Neural progenitor cell (in vitro differentiated cells): ENCODE measurements at regions not wholly inside any gene's neighbourhood (a gene's known extent, or its start where the extent isn't known, plus 50 kb on each side); places are given as distances from the start of the nearest gene placed in this dataset.
A peak's percentile ranks its signal among the peaks of the same experiment; 100 is the strongest.

ENCODE experiments used
- DNase-seq: peaks from one replicate; pipeline ENCODE4 v3.0.0-alpha.2; 2016; ENCODE audit warnings: low spot score
- H2AFZ ChIP-seq: fragments of 200-600 bp; sonication (generic); replicated peaks from 2 replicates; pipeline ENCODE4 v1.6.1; 2016; ENCODE audit warnings: antibody characterized with exemption
- H3F3A ChIP-seq: fragments of 200-600 bp; sonication (generic); 2 replicates; pipeline ENCODE4 v1.6.1; 2016; ENCODE audit warnings: antibody characterized with exemption, low read depth
- H3K27ac ChIP-seq: fragments of 200-600 bp; sonication (generic); 2 replicates; pipeline ENCODE4 v1.5.1; 2016; ENCODE audit warnings: mild to moderate bottlenecking
- H3K27me3 ChIP-seq: fragments of 200-600 bp; sonication (generic); 2 replicates; pipeline ENCODE4 v1.6.1; 2016; ENCODE audit warnings: mild to moderate bottlenecking, moderate library complexity
- H3K36me3 ChIP-seq: fragments of 200-600 bp; sonication (generic); 2 replicates; pipeline ENCODE4 v1.5.1; 2016
- H3K4me1 ChIP-seq: fragments of 200-600 bp; sonication (generic); 2 replicates; pipeline ENCODE4 v1.6.1; 2016; ENCODE audit warnings: mixed run types
- H3K4me2 ChIP-seq: fragments of 200-600 bp; sonication (generic); 2 replicates; pipeline ENCODE4 v1.6.1; 2016
- H3K4me3 ChIP-seq: fragments of 200-600 bp; sonication (generic); 2 replicates; pipeline ENCODE4 v1.5.1; 2016
- H3K79me2 ChIP-seq: fragments of 200-600 bp; sonication (generic); 2 replicates; pipeline ENCODE4 v1.6.1; 2016; ENCODE audit warnings: low read depth
- H3K9ac ChIP-seq: fragments of 200-600 bp; sonication (generic); 2 replicates; pipeline ENCODE4 v1.6.1; 2016
- H3K9me3 ChIP-seq: fragments of 200-600 bp; sonication (generic); 2 replicates; pipeline ENCODE4 v1.5.1; 2016; ENCODE audit warnings: low read depth
- H4K20me1 ChIP-seq: fragments of 200-600 bp; sonication (generic); 2 replicates; pipeline ENCODE4 v1.6.1; 2016; ENCODE audit warnings: low read depth
- H3K27ac Mint-ChIP-seq: 3 replicates; pipeline ENCODE4 v1.8.0; 2021; ENCODE audit warnings: mixed read lengths
- H3K27me3 Mint-ChIP-seq: 2 replicates; pipeline ENCODE4 v1.8.0; 2022; ENCODE audit warnings: low read depth, mild to moderate bottlenecking, inconsistent platforms, moderate library complexity, mixed read lengths; ENCODE audit not compliant: insufficient read depth
- H3K36me3 Mint-ChIP-seq: 3 replicates; pipeline ENCODE4 v1.8.0; 2021; ENCODE audit warnings: mixed read lengths
- H3K4me1 Mint-ChIP-seq: 3 replicates; pipeline ENCODE4 v1.8.0; 2021; ENCODE audit warnings: mixed read lengths
- H3K4me3 Mint-ChIP-seq: 3 replicates; pipeline ENCODE4 v1.8.0; 2021; ENCODE audit warnings: mild to moderate bottlenecking, moderate library complexity, mixed read lengths
- H3K9me3 Mint-ChIP-seq: 3 replicates; pipeline ENCODE4 v1.8.0; 2020; ENCODE audit warnings: mixed read lengths
- CTCF ChIP-seq: fragments of 200-600 bp; sonication (generic); IDR thresholded peaks from 2 replicates; pipeline ENCODE4 v1.5.1; 2017; ENCODE audit warnings: antibody characterized with exemption, mild to moderate bottlenecking
- EZH2 ChIP-seq: fragments of 200-600 bp; sonication (generic); IDR thresholded peaks from 2 replicates; pipeline ENCODE4 v1.6.1; 2017; ENCODE audit warnings: antibody characterized with exemption, mild to moderate bottlenecking, moderate library complexity
- EZH2phosphoT487 ChIP-seq: fragments of 200-600 bp; sonication (generic); IDR thresholded peaks from 2 replicates; pipeline ENCODE4 v1.6.1; 2017; ENCODE audit warnings: antibody characterized with exemption

- DNase-seq = no peak
- no peaks in the 10 kb centered on the region for H3F3A ChIP-seq
- no peaks in the 10 kb centered on the region for H3K27me3 ChIP-seq
- no peak overlapping the region for H3K27ac ChIP-seq
- no peaks in the 10 kb centered on the region for H4K20me1 ChIP-seq
- no peaks in the 10 kb centered on the region for H3K9me3 ChIP-seq
- H3K27me3 Mint-ChIP-seq = peaks cover 2% of the 10 kb centered on the region
- peaks cover 8% of the 10 kb centered on the region for H3K4me1 ChIP-seq
- H3K4me3 ChIP-seq = no peak overlapping the region
- H3K79me2 ChIP-seq = no peaks in the 10 kb centered on the region
- H3K9ac ChIP-seq = no peak overlapping the region
- peaks cover 20% of the 10 kb centered on the region for H3K4me1 Mint-ChIP-seq
- H3K4me3 Mint-ChIP-seq = no peak overlapping the region
- no peaks in the 10 kb centered on the region for H3K36me3 ChIP-seq
- no peak overlapping the region for H2AFZ ChIP-seq
- no peak for TF ChIP-seq EZH2phosphoT487
- TF ChIP-seq CTCF = no peak
- no peak for TF ChIP-seq EZH2
- H3K4me2 ChIP-seq = no peak overlapping the region
- H3K9me3 Mint-ChIP-seq = peaks cover 5% of the 10 kb centered on the region
- no peak overlapping the region for H3K27ac Mint-ChIP-seq
- H3K36me3 Mint-ChIP-seq = no peaks in the 10 kb centered on the region
These were observed 143.0 kb downstream of the SQOR start for GRCh38 chr15:45777781-45778180.

- TF ChIP-seq EZH2 = no peak
- peak; percentile 29 for TF ChIP-seq CTCF
- H3K79me2 ChIP-seq = no peaks in the 10 kb centered on the region
- H3K4me1 Mint-ChIP-seq = peaks cover 26% of the 10 kb centered on the region
- no peak overlapping the region for H3K9ac ChIP-seq
- H3K9me3 ChIP-seq = no peaks in the 10 kb centered on the region
- no peak overlapping the region for H3K4me3 ChIP-seq
- no peaks in the 10 kb centered on the region for H3K36me3 Mint-ChIP-seq
- no peak for DNase-seq
- H3K27me3 ChIP-seq = no peaks in the 10 kb centered on the region
- peaks cover 8% of the 10 kb centered on the region for H3K4me1 ChIP-seq
- H3F3A ChIP-seq = no peaks in the 10 kb centered on the region
- no peak overlapping the region for H3K27ac Mint-ChIP-seq
- no peak overlapping the region for H3K4me3 Mint-ChIP-seq
- H3K4me2 ChIP-seq = no peak overlapping the region
- no peaks in the 10 kb centered on the region for H4K20me1 ChIP-seq
- peaks cover 5% of the 10 kb centered on the region for H3K9me3 Mint-ChIP-seq
- no peak overlapping the region for H2AFZ ChIP-seq
- no peak overlapping the region for H3K27ac ChIP-seq
- H3K27me3 Mint-ChIP-seq = no peaks in the 10 kb centered on the region
- H3K36me3 ChIP-seq = no peaks in the 10 kb centered on the region
These were observed 145.5 kb downstream of the SQOR start for GRCh38 chr15:45780352-45780751.

- no peak overlapping the region for H3K27ac ChIP-seq
- H3K9ac ChIP-seq = no peak overlapping the region
- H3K4me2 ChIP-seq = no peak overlapping the region
- TF ChIP-seq CTCF (no peak), EZH2phosphoT487 (no peak), EZH2 (no peak)
- H2AFZ ChIP-seq = no peak overlapping the region
- no peaks in the 10 kb centered on the region for H4K20me1 ChIP-seq
- no peaks in the 10 kb centered on the region for H3K27me3 ChIP-seq
- no peaks in the 10 kb centered on the region for H3K36me3 ChIP-seq
- H3K4me3 ChIP-seq = no peak overlapping the region
- H3K4me1 ChIP-seq = peaks cover 8% of the 10 kb centered on the region
- no peak for DNase-seq
- Mint-ChIP-seq H3K9me3 (no peaks in the 10 kb centered on the region), H3K4me1 (peaks cover 42% of the 10 kb centered on the region), H3K4me3 (no peak overlapping the region), H3K36me3 (no peaks in the 10 kb centered on the region), H3K27me3 (no peaks in the 10 kb centered on the region), H3K27ac (peak overlapping the region; percentile 55)
- H3K9me3 ChIP-seq = no peaks in the 10 kb centered on the region
- H3K79me2 ChIP-seq = no peaks in the 10 kb centered on the region
- H3F3A ChIP-seq = no peaks in the 10 kb centered on the region
These were observed 149.8 kb downstream of the SQOR start for GRCh38 chr15:45784656-45785055.

GRCh38 chr15:45785897-45786296 is 151.1 kb downstream of the SQOR start:
- no peaks in the 10 kb centered on the region for H3K9me3 ChIP-seq
- Mint-ChIP-seq H3K27ac (no peak overlapping the region), H3K4me3 (no peak overlapping the region), H3K4me1 (peaks cover 40% of the 10 kb centered on the region), H3K9me3 (no peaks in the 10 kb centered on the region), H3K36me3 (no peaks in the 10 kb centered on the region), H3K27me3 (no peaks in the 10 kb centered on the region)
- no peak overlapping the region for H3K4me3 ChIP-seq
- H4K20me1 ChIP-seq = no peaks in the 10 kb centered on the region
- H2AFZ ChIP-seq = no peak overlapping the region
- H3K79me2 ChIP-seq = no peaks in the 10 kb centered on the region
- no peak overlapping the region for H3K27ac ChIP-seq
- TF ChIP-seq CTCF (no peak), EZH2 (no peak), EZH2phosphoT487 (no peak)
- H3K27me3 ChIP-seq = no peaks in the 10 kb centered on the region
- H3K9ac ChIP-seq = no peak overlapping the region
- no peak for DNase-seq
- H3F3A ChIP-seq = no peaks in the 10 kb centered on the region
- H3K4me2 ChIP-seq = no peak overlapping the region
- peaks cover 8% of the 10 kb centered on the region for H3K4me1 ChIP-seq
- no peaks in the 10 kb centered on the region for H3K36me3 ChIP-seq
